GM23338 (cell line): ENCODE measurements at regions not wholly inside any gene's neighbourhood (a gene's known extent, or its start where the extent isn't known, plus 50 kb on each side); places are given as distances from the start of the nearest gene placed in this dataset.

Experiments
- ATAC-seq: fragments of 200-7000 bp; cut with Tn5 transposase; 3 replicates; pipeline ENCODE4 v1.9.1; 2020
- DNase-seq: peaks from one replicate; pipeline ENCODE4 v3.0.0-alpha.2; 2015; ENCODE audit warnings: low spot score
- H2AFZ ChIP-seq: fragments of 200-600 bp; sonication (generic); 2 replicates; pipeline ENCODE4 v1.8.0; 2016; ENCODE audit warnings: antibody characterized with exemption, mild to moderate bottlenecking, moderate library complexity
- H3F3A ChIP-seq: fragments of 200-600 bp; sonication (generic); replicated peaks from 2 replicates; pipeline ENCODE4 v1.8.0; 2017; ENCODE audit warnings: antibody characterized with exemption, mixed run types, low read depth
- H3K27ac ChIP-seq: fragments of 200-600 bp; sonication (generic); 2 replicates; pipeline ENCODE4 v1.6.1; 2016; ENCODE audit warnings: low read depth
- H3K27me3 ChIP-seq: fragments of 200-600 bp; sonication (generic); 2 replicates; pipeline ENCODE4 v1.8.0; 2016; ENCODE audit warnings: mild to moderate bottlenecking, mixed run types, moderate library complexity; ENCODE audit not compliant: insufficient read depth
- H3K36me3 ChIP-seq: fragments of 200-600 bp; sonication (generic); 2 replicates; pipeline ENCODE4 v1.8.0; 2016; ENCODE audit warnings: mild to moderate bottlenecking; ENCODE audit not compliant: insufficient read depth
- H3K4me1 ChIP-seq: fragments of 200-600 bp; sonication (generic); 2 replicates; pipeline ENCODE4 v1.8.0; 2016; ENCODE audit warnings: mild to moderate bottlenecking, moderate library complexity; ENCODE audit not compliant: insufficient read depth
- H3K4me2 ChIP-seq: fragments of 200-600 bp; sonication (generic); 2 replicates; pipeline ENCODE4 v1.7.1; 2017; ENCODE audit warnings: mixed run types
- H3K4me3 ChIP-seq: fragments of 200-600 bp; sonication (generic); 2 replicates; pipeline ENCODE4 v1.6.1; 2016; ENCODE audit warnings: mixed run types
- H3K79me2 ChIP-seq: fragments of 200-600 bp; sonication (generic); replicated peaks from 2 replicates; pipeline ENCODE4 v1.8.0; 2017; ENCODE audit warnings: mild to moderate bottlenecking; ENCODE audit not compliant: insufficient read depth
- H3K9me2 ChIP-seq: fragments of 200-600 bp; sonication (generic); 2 replicates; pipeline ENCODE4 v1.8.0; 2017; ENCODE audit not compliant: insufficient read depth
- H4K20me1 ChIP-seq: fragments of 200-600 bp; sonication (generic); replicated peaks from 2 replicates; pipeline ENCODE4 v1.8.0; 2017; ENCODE audit warnings: mild to moderate bottlenecking; ENCODE audit not compliant: insufficient read depth
- H3K27ac Mint-ChIP-seq: 2 replicates; pipeline ENCODE4 v1.8.0; 2020; ENCODE audit warnings: inconsistent platforms, mild to moderate bottlenecking, moderate library complexity, mixed read lengths
- H3K27me3 Mint-ChIP-seq: 3 replicates; pipeline ENCODE4 v1.8.0; 2022; ENCODE audit warnings: low read depth, mild to moderate bottlenecking, moderate library complexity, mixed read lengths, inconsistent platforms; ENCODE audit not compliant: insufficient read depth, poor library complexity
- H3K36me3 Mint-ChIP-seq: 3 replicates; pipeline ENCODE4 v1.8.0; 2021; ENCODE audit warnings: low read depth, mild to moderate bottlenecking, inconsistent platforms, moderate library complexity, mixed read lengths
- H3K4me1 Mint-ChIP-seq: 3 replicates; pipeline ENCODE4 v1.8.0; 2020; ENCODE audit warnings: mild to moderate bottlenecking, inconsistent platforms, mixed read lengths
- H3K4me3 Mint-ChIP-seq: 3 replicates; pipeline ENCODE4 v1.8.0; 2021; ENCODE audit warnings: moderate library complexity, mild to moderate bottlenecking, inconsistent platforms, mixed read lengths
- H3K9me3 Mint-ChIP-seq: 3 replicates; pipeline ENCODE4 v1.8.0; 2020; ENCODE audit warnings: moderate library complexity, mild to moderate bottlenecking, inconsistent platforms, mixed read lengths
- CREB1 ChIP-seq: fragments of 250-450 bp; sonication (Bioruptor Pico); IDR thresholded peaks from 2 replicates; pipeline ENCODE4 v1.5.0; 2020; ENCODE audit warnings: low read depth, mild to moderate bottlenecking, moderate library complexity
- CTCF ChIP-seq, 2 experiments: fragments of 200-600 bp in 1 of 2; sonication (generic) in 1 of 2; conservative IDR thresholded peaks; 2 replicates each; pipeline versions ENCODE4 v1.5.1 to v1.6.1; 2016 to 2017; ENCODE audit warnings: antibody characterized with exemption in 2 of 2, low read depth in 2 of 2, mild to moderate bottlenecking in 2 of 2, moderate library complexity in 1 of 2
- ETS1 ChIP-seq: IDR thresholded peaks from 2 replicates; pipeline ENCODE4 v1.6.1; 2016; ENCODE audit warnings: antibody characterized with exemption
- EZH2 ChIP-seq: fragments of 200-600 bp; sonication (generic); IDR thresholded peaks from one replicate; pipeline ENCODE4 v1.8.0; 2017; ENCODE audit warnings: antibody characterized with exemption, mild to moderate bottlenecking, low read depth; ENCODE audit not compliant: unreplicated experiment
- JUNB ChIP-seq: IDR thresholded peaks from one replicate; pipeline ENCODE4 v1.6.1; 2016; ENCODE audit warnings: antibody characterized with exemption; ENCODE audit not compliant: unreplicated experiment
- NANOG ChIP-seq: IDR thresholded peaks from 2 replicates; pipeline ENCODE4 v1.6.1; 2016; ENCODE audit warnings: antibody characterized with exemption, borderline replicate concordance
- POLR2AphosphoS5 ChIP-seq: IDR thresholded peaks from 2 replicates; pipeline ENCODE4 v1.6.1; 2016; ENCODE audit warnings: antibody characterized with exemption, low read depth
- REST ChIP-seq: IDR thresholded peaks from one replicate; pipeline ENCODE4 v1.6.1; 2018; ENCODE audit warnings: antibody characterized with exemption; ENCODE audit not compliant: unreplicated experiment
- STAT1 ChIP-seq: IDR thresholded peaks from one replicate; pipeline ENCODE4 v1.6.1; 2016; ENCODE audit warnings: antibody characterized with exemption; ENCODE audit not compliant: unreplicated experiment
- ZNF114 ChIP-seq: fragments of 250-450 bp; sonication (Bioruptor Pico); IDR thresholded peaks from 2 replicates; pipeline ENCODE4 v1.5.0; 2020; ENCODE audit warnings: mild to moderate bottlenecking, moderate library complexity
- ZNF331 ChIP-seq: fragments of 250-450 bp; sonication (Bioruptor Pico); IDR thresholded peaks from 2 replicates; pipeline ENCODE4 v1.5.0; 2020; ENCODE audit warnings: low read depth, mild to moderate bottlenecking, moderate library complexity
- ZNF462 ChIP-seq: fragments of 250-450 bp; sonication (Bioruptor Pico); IDR thresholded peaks from 2 replicates; pipeline ENCODE4 v1.5.0; 2020; ENCODE audit warnings: mild to moderate bottlenecking, moderate library complexity

- Histone ChIP-seq H4K20me1 (no peaks in the 10 kb centered on the region), H3K9me2 (no peaks in the 10 kb centered on the region), H3F3A (no peaks in the 10 kb centered on the region), H3K27me3 (no peaks in the 10 kb centered on the region), H3K4me3 (no peak overlapping the region), H3K4me2 (no peak overlapping the region), H2AFZ (no peak overlapping the region), H3K4me1 (no peaks in the 10 kb centered on the region), H3K36me3 (no peaks in the 10 kb centered on the region), H3K27ac (no peak overlapping the region), H3K79me2 (no peaks in the 10 kb centered on the region)
- no peak for TF ChIP-seq ZNF114 (CRISPR knock-in tag)
- no peak for TF ChIP-seq STAT1
- TF ChIP-seq EZH2 = no peak
- no peak for TF ChIP-seq JUNB
- TF ChIP-seq ZNF462 (CRISPR knock-in tag) = no peak
- no peak for TF ChIP-seq ZNF331 (CRISPR knock-in tag)
- TF ChIP-seq ETS1 = no peak
- no peak for TF ChIP-seq NANOG
- no peak for TF ChIP-seq REST
- TF ChIP-seq POLR2AphosphoS5 = no peak
- no peak for TF ChIP-seq CREB1 (CRISPR knock-in tag)
- TF ChIP-seq CTCF (conservative IDR thresholded peaks at IDR 0.05; ENCODE audit: low read depth in 2 of 2) = no peak
- H3K27ac Mint-ChIP-seq = no peak overlapping the region
- peaks cover 3% of the 10 kb centered on the region; the same call in 1 of the 3 replicates for H3K9me3 Mint-ChIP-seq
- DNase-seq (no peak), ATAC-seq (no peak)
- H3K36me3 Mint-ChIP-seq = 0 out of 3 replicates have a peak, but pooled peaks cover 2% of the 10 kb centered on the region
- H3K27me3 Mint-ChIP-seq = peaks cover 7% of the 10 kb centered on the region
- H3K4me1 Mint-ChIP-seq = no peaks in the 10 kb centered on the region; the same call in 2 of the 3 replicates
- H3K4me3 Mint-ChIP-seq = no peak overlapping the region
These were observed 87.6 kb upstream of the COL5A1 start for GRCh38 chr9:134553996-134554372.
